ENCODE measurements at regions not wholly inside any gene's neighbourhood (a gene's known extent, or its start where the extent isn't known, plus 50 kb on each side); places are given as distances from the start of the nearest gene placed in this dataset.

DNA sequence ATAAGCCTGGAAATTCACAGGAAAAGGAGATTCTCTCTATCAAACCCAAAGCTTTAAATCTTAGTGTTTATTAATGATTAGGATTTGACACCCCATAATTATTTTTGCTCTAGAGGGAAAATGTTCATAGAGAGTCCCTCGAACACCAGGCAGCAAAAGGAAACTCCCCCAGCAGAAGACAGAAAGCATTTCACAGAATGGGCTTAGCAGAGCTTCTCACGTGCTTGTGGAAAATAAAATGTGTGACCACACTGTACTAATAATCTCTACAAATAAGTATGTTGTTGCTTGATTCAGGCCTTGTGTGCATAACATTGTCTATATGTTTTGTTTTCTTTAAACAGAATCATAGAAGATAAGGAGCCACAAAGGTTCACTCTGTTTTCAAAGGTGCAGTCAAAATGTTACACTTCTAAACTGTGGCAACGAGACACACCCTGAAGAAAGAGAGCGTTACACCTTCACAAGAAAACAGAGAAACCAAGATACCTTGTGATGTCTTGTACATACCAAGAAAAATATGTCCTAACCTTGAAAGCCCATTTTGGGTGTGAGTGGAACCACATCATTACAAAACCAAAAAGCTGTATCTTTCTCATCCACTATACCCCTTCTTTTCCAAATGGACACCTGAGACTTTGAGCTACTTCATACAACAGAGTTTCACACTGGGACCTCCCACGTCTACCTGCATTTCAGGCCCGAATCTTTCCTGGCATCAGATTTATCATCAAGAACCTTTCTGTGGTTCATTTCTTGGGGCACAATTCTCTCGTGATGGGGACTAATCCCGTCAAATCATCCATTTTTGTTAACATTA, 282.5 kb downstream of the ETS1 start:
- no peak for TF ChIP-seq CTCF (conservative IDR thresholded peaks at IDR 0.05; ENCODE audit: low read depth, low read length)
- no peak for TF ChIP-seq CHD1 (IDR thresholded peaks at IDR 0.05; ENCODE audit: low read depth, low read length)
- TF ChIP-seq RAD21 (IDR thresholded peaks at IDR 0.05; ENCODE audit: low read length) = no peak
- TF ChIP-seq MAZ (IDR thresholded peaks at IDR 0.05; ENCODE audit: borderline replicate concordance, low read depth, low read length) = no peak
- no peak for TF ChIP-seq POLR2A (IDR thresholded peaks at IDR 0.05; ENCODE audit: low read depth, low read length)
